Caco-2 (cell line): ENCODE measurements at regions not wholly inside any gene's neighbourhood (a gene's known extent, or its start where the extent isn't known, plus 50 kb on each side); places are given as distances from the start of the nearest gene placed in this dataset.
"Not testable (repeated sequence)": the region's sequence is repeated elsewhere in the genome, so short reads cannot be mapped to it uniquely, and the experiment has no call there.

ENCODE experiments used
- BruUV-seq: library from RNA; stranded (reverse); fragments of 400-500 nt; replicated peaks from 2 replicates; lab custom pipeline; 2021; lab: Mats Ljungman, UMichigan
- CTCF ChIA-PET: fragments of 300-600 bp; sonication (Branson Sonifier 250); formaldehyde crosslinking; loops from one replicate; lab custom pipeline; 2022; ENCODE audit warnings: antibody characterized with exemption; lab: Charles Lee
- POLR2A ChIA-PET: fragments of 300-600 bp; sonication (Branson Sonifier 250); formaldehyde crosslinking; loops from one replicate; lab custom pipeline; 2022; ENCODE audit warnings: antibody characterized with exemption; lab: Charles Lee
- DNase-seq, 2 experiments: peaks; one replicate each; pipeline versions ENCODE4 v3.0.0 to v3.0.0-alpha.2; 2020 to 2022
- H3K27me3 ChIP-seq: replicated peaks from 2 replicates; pipeline ENCODE4 v1.6.0; 2011; ENCODE audit warnings: low read length; ENCODE audit not compliant: control insufficient read depth, insufficient read depth
- H3K36me3 ChIP-seq: 2 replicates; pipeline ENCODE4 v1.5.1; 2011; ENCODE audit warnings: low read length; ENCODE audit not compliant: control insufficient read depth, insufficient read depth
- H3K4me1 ChIP-seq: fragments of 250-450 bp; sonication (Bioruptor Pico); 2 replicates; pipeline ENCODE4 v1.5.1; 2020; ENCODE audit warnings: mild to moderate bottlenecking
- H3K4me3 ChIP-seq: 2 replicates; pipeline ENCODE4 v1.5.1; 2011; ENCODE audit warnings: low read depth, mild to moderate bottlenecking, control low read depth, low read length
- H3K9me3 ChIP-seq: fragments of 250-450 bp; sonication (Bioruptor Pico); 2 replicates; pipeline ENCODE4 v1.5.1; 2020; ENCODE audit warnings: mild to moderate bottlenecking, moderate library complexity
- H3K27ac Mint-ChIP-seq: one replicate; pipeline ENCODE4 v1.8.0; 2022; ENCODE audit warnings: mixed read lengths; ENCODE audit not compliant: unreplicated experiment
- H3K27me3 Mint-ChIP-seq: one replicate; pipeline ENCODE4 v1.8.0; 2022; ENCODE audit warnings: mixed read lengths; ENCODE audit not compliant: insufficient read depth, unreplicated experiment
- H3K36me3 Mint-ChIP-seq: one replicate; pipeline ENCODE4 v1.8.0; 2022; ENCODE audit warnings: mild to moderate bottlenecking, mixed read lengths; ENCODE audit not compliant: insufficient read depth, unreplicated experiment
- H3K4me1 Mint-ChIP-seq: one replicate; pipeline ENCODE4 v1.8.0; 2022; ENCODE audit warnings: low read depth, mixed read lengths; ENCODE audit not compliant: unreplicated experiment
- H3K4me3 Mint-ChIP-seq: one replicate; pipeline ENCODE4 v1.8.0; 2022; ENCODE audit warnings: mild to moderate bottlenecking, moderate library complexity, mixed read lengths; ENCODE audit not compliant: unreplicated experiment
- H3K9me3 Mint-ChIP-seq: one replicate; pipeline ENCODE4 v1.8.0; 2022; ENCODE audit warnings: mixed read lengths; ENCODE audit not compliant: unreplicated experiment
- CTCF ChIP-seq, 2 experiments: fragments of 200-600 bp in 1 of 2; IDR thresholded peaks; 1 replicate in 1 of 2; 2 replicates in 1 of 2; pipeline versions ENCODE4 v1.5.1 to v1.8.0; 2011 to 2022; ENCODE audit warnings: antibody characterized with exemption in 1 of 2, control low read depth in 1 of 2, inconsistent platforms in 1 of 2, low read depth in 1 of 2, low read length in 1 of 2, mild to moderate bottlenecking in 1 of 2, moderate library complexity in 1 of 2; ENCODE audit not compliant: insufficient read depth in 1 of 2, severe bottlenecking in 1 of 2, unreplicated experiment in 1 of 2
- intact Hi-C: fragments of 100-400 bp; cut with micrococcal nuclease; formaldehyde crosslinking; loops from one replicate; pipeline ENCODE4 v1.10.0; 2022; ENCODE audit not compliant: unreplicated experiment

DNA sequence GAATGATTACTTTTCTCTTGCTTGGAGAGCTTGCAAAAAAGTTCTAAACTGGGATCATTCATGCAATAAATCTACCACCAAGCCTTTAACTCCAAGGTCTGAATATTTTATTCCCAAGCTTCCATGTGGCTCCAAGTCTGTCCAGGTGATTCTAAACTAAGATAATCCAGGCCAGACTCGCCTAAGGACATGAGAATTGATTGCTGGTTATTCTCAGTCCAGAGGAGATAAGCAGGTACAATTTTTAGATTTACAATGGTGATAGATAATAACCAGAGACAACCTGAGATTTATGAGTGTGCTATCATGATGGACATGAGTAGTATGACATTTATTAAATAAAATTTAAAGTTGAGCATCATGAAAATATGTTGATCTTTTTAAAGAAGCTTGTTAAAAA lies 156.5 kb upstream of the SPRY2 start:
- Histone ChIP-seq H3K9me3 (no peaks in the 10 kb centered on the region), H3K36me3 (no peaks in the 10 kb centered on the region), H3K27me3 (no peaks in the 10 kb centered on the region), H3K4me3 (no peak overlapping the region), H3K4me1 (no peaks in the 10 kb centered on the region)
- CTCF ChIA-PET: no interaction called here
- Mint-ChIP-seq H3K36me3 (no peaks in the 10 kb centered on the region), H3K4me3 (no peak overlapping the region), H3K4me1 (no peaks in the 10 kb centered on the region), H3K9me3 (no peaks in the 10 kb centered on the region), H3K27me3 (peaks cover 13% of the 10 kb centered on the region), H3K27ac (no peak overlapping the region)
- POLR2A ChIA-PET: no interaction called here
- no TSS peak for BruUV-seq
- intact Hi-C loops: no loop called here
- no peak for TF ChIP-seq CTCF (IDR thresholded peaks at IDR 0.05; ENCODE audit: insufficient read depth in 1 of 2, low read depth in 1 of 2, low read length in 1 of 2, severe bottlenecking in 1 of 2, unreplicated experiment in 1 of 2)
- no peak for DNase-seq

GRCh38 chr13:80496721-80497397 lies 155.9 kb upstream of the SPRY2 start:
- Mint-ChIP-seq H3K27me3 (peaks cover 12% of the 10 kb centered on the region), H3K9me3 (no peaks in the 10 kb centered on the region), H3K4me3 (no peak overlapping the region), H3K27ac (no peak overlapping the region), H3K36me3 (no peaks in the 10 kb centered on the region), H3K4me1 (no peaks in the 10 kb centered on the region)
- no peaks in the 10 kb centered on the region for H3K9me3 ChIP-seq
- intact Hi-C loops: no loop called here
- ChIA-PET CTCF (no interaction called here), POLR2A (no interaction called here)
- DNase-seq: no peak
- H3K36me3 ChIP-seq: no peaks in the 10 kb centered on the region
- no peaks in the 10 kb centered on the region for H3K4me1 ChIP-seq
- no TSS peak for BruUV-seq
- no peak for TF ChIP-seq CTCF (IDR thresholded peaks at IDR 0.05; ENCODE audit: insufficient read depth in 1 of 2, low read depth in 1 of 2, low read length in 1 of 2, severe bottlenecking in 1 of 2, unreplicated experiment in 1 of 2)
- no peaks in the 10 kb centered on the region for H3K27me3 ChIP-seq
- H3K4me3 ChIP-seq: no peak overlapping the region

GRCh38 chr13:80490491-80490943 lies 149.6 kb upstream of the SPRY2 start:
- H3K4me3 ChIP-seq, H3K36me3 ChIP-seq, H3K27me3 Mint-ChIP-seq, POLR2A ChIA-PET, H3K9me3 Mint-ChIP-seq, DNase-seq, H3K4me1 ChIP-seq, CTCF ChIA-PET, H3K9me3 ChIP-seq, H3K27ac Mint-ChIP-seq, H3K4me3 Mint-ChIP-seq, BruUV-seq, intact Hi-C loops, H3K36me3 Mint-ChIP-seq, H3K27me3 ChIP-seq, H3K4me1 Mint-ChIP-seq: not testable (repeated sequence)
